ENCODE measurements at regions not wholly inside any gene's neighbourhood (a gene's known extent, or its start where the extent isn't known, plus 50 kb on each side); places are given as distances from the start of the nearest gene placed in this dataset.

DNA sequence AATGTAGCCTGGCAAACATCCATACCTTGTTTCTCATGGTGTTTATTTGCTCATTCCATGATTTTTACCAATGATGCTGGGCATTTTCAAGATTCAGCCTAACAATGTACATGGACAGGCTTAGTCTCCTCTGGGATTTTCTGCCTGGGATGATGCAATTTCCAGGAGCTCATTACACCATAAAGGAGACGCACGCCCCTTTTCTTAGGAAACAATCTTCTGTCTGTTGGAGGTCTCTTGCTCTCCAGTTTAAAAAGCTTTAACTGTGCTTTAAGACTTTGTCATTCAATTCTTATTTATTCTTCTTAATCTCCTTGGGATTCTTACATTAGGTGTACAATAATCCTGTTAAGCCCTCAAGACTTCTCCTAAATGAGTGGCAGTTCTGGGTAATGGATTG, 150.3 kb upstream of the NRP1 start:
- CTCF ChIA-PET, result no interaction called here
- DNase-seq, result peak in 1 of 2 experiments; percentile 37

DNA sequence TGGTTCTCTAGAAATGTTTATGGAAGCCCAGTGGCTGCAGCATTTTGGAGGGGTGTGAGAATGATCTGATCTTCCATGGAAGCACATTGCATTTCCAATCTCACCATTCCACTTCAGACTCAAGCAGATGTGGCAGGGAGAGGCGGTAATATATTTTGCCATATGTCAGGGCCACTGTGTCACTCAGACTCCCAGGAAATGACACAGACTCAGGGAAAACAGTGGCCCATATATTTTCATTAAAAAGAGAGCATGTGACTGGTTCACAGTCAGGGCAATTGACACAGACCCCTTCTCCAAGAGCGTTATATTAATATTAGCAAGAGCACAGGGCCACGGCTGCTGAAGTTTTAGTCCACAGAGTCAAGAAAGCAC, 149.3 kb upstream of the NRP1 start:
- ChIA-PET CTCF (no interaction called here), POLR2A (no interaction called here)
- Histone ChIP-seq H3K36me3 (ENCODE audit: control insufficient read depth, insufficient read depth, low read length) (no peaks in the 10 kb centered on the region), H3K9me3 (no peaks in the 10 kb centered on the region; the same call in 1 of the 2 replicates), H3K4me1 (peaks cover 20% of the 10 kb centered on the region), H3K4me3 (ENCODE audit: low read depth, low read length) (no peak overlapping the region), H3K27me3 (replicated peaks; ENCODE audit: control insufficient read depth, insufficient read depth, low read length) (no peaks in the 10 kb centered on the region)
- Mint-ChIP-seq H3K36me3 (ENCODE audit: insufficient read depth, unreplicated experiment) (peaks cover 15% of the 10 kb centered on the region), H3K27ac (ENCODE audit: unreplicated experiment) (no peak overlapping the region), H3K4me3 (ENCODE audit: unreplicated experiment) (no peak overlapping the region), H3K27me3 (ENCODE audit: insufficient read depth, unreplicated experiment) (no peaks in the 10 kb centered on the region), H3K4me1 (ENCODE audit: low read depth, unreplicated experiment) (peaks cover 24% of the 10 kb centered on the region), H3K9me3 (ENCODE audit: unreplicated experiment) (peaks cover 25% of the 10 kb centered on the region)
- no TSS peak for BruUV-seq (replicated peaks)
- intact Hi-C loops (cut with micrococcal nuclease; ENCODE audit: unreplicated experiment), result no loop called here
- DNase-seq, result no peak
- TF ChIP-seq, protein P1, sequence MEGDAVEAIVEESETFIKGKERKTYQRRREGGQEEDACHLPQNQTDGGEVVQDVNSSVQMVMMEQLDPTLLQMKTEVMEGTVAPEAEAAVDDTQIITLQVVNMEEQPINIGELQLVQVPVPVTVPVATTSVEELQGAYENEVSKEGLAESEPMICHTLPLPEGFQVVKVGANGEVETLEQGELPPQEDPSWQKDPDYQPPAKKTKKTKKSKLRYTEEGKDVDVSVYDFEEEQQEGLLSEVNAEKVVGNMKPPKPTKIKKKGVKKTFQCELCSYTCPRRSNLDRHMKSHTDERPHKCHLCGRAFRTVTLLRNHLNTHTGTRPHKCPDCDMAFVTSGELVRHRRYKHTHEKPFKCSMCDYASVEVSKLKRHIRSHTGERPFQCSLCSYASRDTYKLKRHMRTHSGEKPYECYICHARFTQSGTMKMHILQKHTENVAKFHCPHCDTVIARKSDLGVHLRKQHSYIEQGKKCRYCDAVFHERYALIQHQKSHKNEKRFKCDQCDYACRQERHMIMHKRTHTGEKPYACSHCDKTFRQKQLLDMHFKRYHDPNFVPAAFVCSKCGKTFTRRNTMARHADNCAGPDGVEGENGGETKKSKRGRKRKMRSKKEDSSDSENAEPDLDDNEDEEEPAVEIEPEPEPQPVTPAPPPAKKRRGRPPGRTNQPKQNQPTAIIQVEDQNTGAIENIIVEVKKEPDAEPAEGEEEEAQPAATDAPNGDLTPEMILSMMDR (IDR thresholded peaks at IDR 0.05; ENCODE audit: insufficient read depth in 1 of 2, low read depth in 1 of 2, low read length in 1 of 2, severe bottlenecking in 1 of 2, unreplicated experiment in 1 of 2), result no peak

More for the DNA sequence above, 150.3 kb upstream of the NRP1 start:
- POLR2A ChIA-PET, result no interaction called here
- H3K4me3 Mint-ChIP-seq (ENCODE audit: unreplicated experiment), result no peak overlapping the region
- H3K4me3 ChIP-seq (ENCODE audit: low read depth, low read length), result no peak overlapping the region
- no peaks in the 10 kb centered on the region for H3K36me3 ChIP-seq (ENCODE audit: control insufficient read depth, insufficient read depth, low read length)
- H3K27me3 ChIP-seq (replicated peaks; ENCODE audit: control insufficient read depth, insufficient read depth, low read length), result no peaks in the 10 kb centered on the region
- H3K36me3 Mint-ChIP-seq (ENCODE audit: insufficient read depth, unreplicated experiment), result peaks cover 6% of the 10 kb centered on the region
- H3K9me3 Mint-ChIP-seq (ENCODE audit: unreplicated experiment), result peaks cover 25% of the 10 kb centered on the region
- peaks cover 13% of the 10 kb centered on the region; the same call in 1 of the 2 replicates for H3K4me1 ChIP-seq
- H3K27me3 Mint-ChIP-seq (ENCODE audit: insufficient read depth, unreplicated experiment), result no peaks in the 10 kb centered on the region
- TF ChIP-seq, protein P1 (IDR thresholded peaks at IDR 0.05; ENCODE audit: insufficient read depth in 1 of 2, low read depth in 1 of 2, low read length in 1 of 2, severe bottlenecking in 1 of 2, unreplicated experiment in 1 of 2), result no peak
- H3K4me1 Mint-ChIP-seq (ENCODE audit: low read depth, unreplicated experiment), result peaks cover 24% of the 10 kb centered on the region
- no peaks in the 10 kb centered on the region; the same call in 1 of the 2 replicates for H3K9me3 ChIP-seq
- BruUV-seq (replicated peaks), result no TSS peak
- peak overlapping the region; percentile 11 for H3K27ac Mint-ChIP-seq (ENCODE audit: unreplicated experiment)
- intact Hi-C loops (cut with micrococcal nuclease; ENCODE audit: unreplicated experiment), result no loop called here

DNA sequence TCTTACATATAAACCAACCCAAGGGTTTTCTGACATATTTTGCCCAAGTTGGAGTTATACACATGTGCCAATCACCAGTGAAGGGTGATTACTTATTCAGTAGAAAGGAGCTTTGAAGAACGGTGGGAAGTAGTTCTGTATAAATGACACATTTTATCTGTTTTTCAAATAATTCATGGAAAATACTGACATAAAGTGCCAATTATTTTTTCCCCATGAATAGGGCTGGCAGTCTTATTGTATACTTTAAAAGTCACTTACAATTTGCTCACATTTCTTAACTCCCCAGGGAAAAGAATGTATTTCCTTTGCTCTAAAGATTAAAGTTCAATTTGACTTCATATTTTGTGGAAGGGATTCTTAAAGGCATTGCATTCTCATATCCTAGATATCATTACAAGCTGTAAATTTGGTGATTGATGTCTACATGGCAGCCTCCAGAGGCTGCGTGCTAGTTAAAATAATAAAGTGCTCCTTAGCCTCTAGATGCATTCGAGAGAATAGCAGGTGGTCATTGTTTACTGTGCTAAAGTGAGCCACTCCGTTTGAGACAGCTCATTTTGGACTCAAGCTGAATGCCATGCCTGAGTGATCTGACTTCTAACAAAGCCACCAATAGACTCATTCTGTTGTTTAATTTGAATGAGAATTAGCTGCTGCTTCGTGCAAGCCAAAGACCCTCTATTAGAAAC, 148.8 kb upstream of the NRP1 start:
- Histone ChIP-seq H3K4me3 (ENCODE audit: low read depth, low read length) (no peak overlapping the region), H3K9me3 (no peaks in the 10 kb centered on the region; the same call in 1 of the 2 replicates), H3K36me3 (ENCODE audit: control insufficient read depth, insufficient read depth, low read length) (no peaks in the 10 kb centered on the region), H3K4me1 (peaks cover 25% of the 10 kb centered on the region), H3K27me3 (replicated peaks; ENCODE audit: control insufficient read depth, insufficient read depth, low read length) (no peaks in the 10 kb centered on the region)
- Mint-ChIP-seq H3K4me3 (ENCODE audit: unreplicated experiment) (no peak overlapping the region), H3K9me3 (ENCODE audit: unreplicated experiment) (peaks cover 25% of the 10 kb centered on the region), H3K4me1 (ENCODE audit: low read depth, unreplicated experiment) (peaks cover 26% of the 10 kb centered on the region), H3K27me3 (ENCODE audit: insufficient read depth, unreplicated experiment) (no peaks in the 10 kb centered on the region), H3K27ac (ENCODE audit: unreplicated experiment) (no peak overlapping the region), H3K36me3 (ENCODE audit: insufficient read depth, unreplicated experiment) (peaks cover 17% of the 10 kb centered on the region)
- intact Hi-C loops (cut with micrococcal nuclease; ENCODE audit: unreplicated experiment), result no loop called here
- no peak for DNase-seq
- CTCF ChIA-PET, result no interaction called here
- TF ChIP-seq, protein P1 (IDR thresholded peaks at IDR 0.05; ENCODE audit: insufficient read depth in 1 of 2, low read depth in 1 of 2, low read length in 1 of 2, severe bottlenecking in 1 of 2, unreplicated experiment in 1 of 2), result no peak
- BruUV-seq (replicated peaks), result no TSS peak
- POLR2A ChIA-PET, result no interaction called here

Measured in Caco-2 (cell line).